DOHH2 (cell line): ENCODE measurements at regions not wholly inside any gene's neighbourhood (a gene's known extent, or its start where the extent isn't known, plus 50 kb on each side); places are given as distances from the start of the nearest gene placed in this dataset.

Source experiments
- H3F3A ChIP-seq: fragments of 200-600 bp; sonication (generic), shearing (Covaris generic); 2 replicates; pipeline ENCODE4 v1.6.0; 2016; ENCODE audit warnings: antibody characterized with exemption, mild to moderate bottlenecking; ENCODE audit not compliant: control insufficient read depth, insufficient read depth
- H3K27ac ChIP-seq: fragments of 200-600 bp; sonication (generic); 2 replicates; pipeline ENCODE4 v1.5.1; 2014; ENCODE audit warnings: low read depth, mild to moderate bottlenecking, low read length, moderate library complexity
- H3K27me3 ChIP-seq: fragments of 200-600 bp; sonication (generic); 2 replicates; pipeline ENCODE4 v1.6.1; 2014; ENCODE audit warnings: mild to moderate bottlenecking, low read length, mixed read lengths; ENCODE audit not compliant: control insufficient read depth
- H3K36me3 ChIP-seq: fragments of 200-600 bp; sonication (generic); 2 replicates; pipeline ENCODE4 v1.6.1; 2014; ENCODE audit warnings: mild to moderate bottlenecking, low read length, moderate library complexity, mixed read lengths; ENCODE audit not compliant: control insufficient read depth
- H3K4me1 ChIP-seq: fragments of 200-600 bp; sonication (generic); 2 replicates; pipeline ENCODE4 v1.6.1; 2014; ENCODE audit warnings: mild to moderate bottlenecking, low read length, mixed read lengths; ENCODE audit not compliant: control insufficient read depth
- H3K4me2 ChIP-seq: fragments of 200-600 bp; sonication (generic); 2 replicates; pipeline ENCODE4 v1.6.0; 2014; ENCODE audit warnings: mild to moderate bottlenecking, low read length, moderate library complexity
- H3K4me3 ChIP-seq: fragments of 200-600 bp; sonication (generic); 2 replicates; pipeline ENCODE4 v1.5.1; 2014; ENCODE audit warnings: mild to moderate bottlenecking, low read length, mixed read lengths
- H3K79me2 ChIP-seq: fragments of 200-600 bp; sonication (generic); 2 replicates; pipeline ENCODE4 v1.6.1; 2014; ENCODE audit warnings: mild to moderate bottlenecking, low read length, mixed read lengths; ENCODE audit not compliant: control insufficient read depth
- H3K9me2 ChIP-seq: fragments of 200-600 bp; sonication (generic); replicated peaks from 2 replicates; pipeline ENCODE4 v1.6.1; 2014; ENCODE audit warnings: mild to moderate bottlenecking, low read length, mixed read lengths; ENCODE audit not compliant: control insufficient read depth
- H3K9me3 ChIP-seq: fragments of 200-600 bp; sonication (generic); 2 replicates; pipeline ENCODE4 v1.6.1; 2014; ENCODE audit warnings: antibody characterized with exemption, low read length, mixed read lengths; ENCODE audit not compliant: control insufficient read depth, insufficient read depth
- H4K20me1 ChIP-seq: fragments of 200-600 bp; sonication (generic); 2 replicates; pipeline ENCODE4 v1.6.0; 2014; ENCODE audit warnings: low read depth, mild to moderate bottlenecking, antibody characterized with exemption, low read length, moderate library complexity; ENCODE audit not compliant: control insufficient read depth, insufficient read depth
- EZH2phosphoT487 ChIP-seq: fragments of 200-600 bp; sonication (generic); IDR thresholded peaks from 2 replicates; pipeline ENCODE4 v1.6.1; 2017; ENCODE audit warnings: borderline replicate concordance, mild to moderate bottlenecking, antibody characterized with exemption, low read length, moderate library complexity, mixed read lengths
- TF ChIP-seq, protein P1 (sequence below): fragments of 200-600 bp; sonication (generic); IDR thresholded peaks from one replicate; pipeline ENCODE4 v1.5.1; 2014; ENCODE audit warnings: antibody characterized with exemption, mild to moderate bottlenecking, low read depth, low read length; ENCODE audit not compliant: poor library complexity, severe bottlenecking

DNA sequence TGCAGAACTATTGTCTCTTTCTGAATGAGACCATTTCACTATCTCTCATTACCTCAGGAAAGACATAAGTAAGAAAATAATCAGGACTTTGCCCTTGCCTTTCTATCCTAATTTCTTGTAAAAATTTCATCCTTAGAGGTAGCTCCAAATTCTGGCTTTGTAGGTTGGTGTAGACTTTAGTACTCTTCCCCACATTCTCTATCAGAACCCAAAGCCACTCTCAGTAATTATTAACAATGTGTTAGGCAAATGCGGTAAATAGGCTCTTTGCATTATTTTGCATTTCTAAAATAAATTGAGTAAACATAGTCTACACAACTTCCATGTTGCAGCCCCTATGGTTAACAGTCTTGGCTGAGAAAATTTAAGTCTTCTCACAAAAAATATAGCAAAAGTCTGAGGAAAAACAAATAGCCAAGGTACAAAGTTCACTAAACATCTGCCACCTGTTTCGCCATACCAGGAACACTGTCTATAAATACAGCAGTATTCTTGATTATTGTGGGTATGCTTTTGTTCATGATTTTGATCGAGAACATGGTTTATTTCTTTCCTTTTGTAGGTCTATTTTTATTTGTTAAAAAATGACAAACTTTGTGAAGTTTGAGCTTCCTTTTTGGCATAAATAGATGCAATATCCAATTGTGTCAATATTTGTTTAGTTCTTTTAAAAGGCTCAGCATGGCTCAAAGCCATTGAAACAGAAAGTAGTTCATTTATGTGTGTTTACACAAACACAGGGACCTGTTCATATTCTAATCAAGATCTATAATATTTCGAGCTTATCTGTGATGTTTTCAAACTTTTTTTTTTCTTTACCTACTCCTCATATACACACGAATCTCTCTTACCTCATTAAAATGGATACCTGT is 1061.5 kb downstream of the CNTNAP5 start:
- TF ChIP-seq, protein P1, sequence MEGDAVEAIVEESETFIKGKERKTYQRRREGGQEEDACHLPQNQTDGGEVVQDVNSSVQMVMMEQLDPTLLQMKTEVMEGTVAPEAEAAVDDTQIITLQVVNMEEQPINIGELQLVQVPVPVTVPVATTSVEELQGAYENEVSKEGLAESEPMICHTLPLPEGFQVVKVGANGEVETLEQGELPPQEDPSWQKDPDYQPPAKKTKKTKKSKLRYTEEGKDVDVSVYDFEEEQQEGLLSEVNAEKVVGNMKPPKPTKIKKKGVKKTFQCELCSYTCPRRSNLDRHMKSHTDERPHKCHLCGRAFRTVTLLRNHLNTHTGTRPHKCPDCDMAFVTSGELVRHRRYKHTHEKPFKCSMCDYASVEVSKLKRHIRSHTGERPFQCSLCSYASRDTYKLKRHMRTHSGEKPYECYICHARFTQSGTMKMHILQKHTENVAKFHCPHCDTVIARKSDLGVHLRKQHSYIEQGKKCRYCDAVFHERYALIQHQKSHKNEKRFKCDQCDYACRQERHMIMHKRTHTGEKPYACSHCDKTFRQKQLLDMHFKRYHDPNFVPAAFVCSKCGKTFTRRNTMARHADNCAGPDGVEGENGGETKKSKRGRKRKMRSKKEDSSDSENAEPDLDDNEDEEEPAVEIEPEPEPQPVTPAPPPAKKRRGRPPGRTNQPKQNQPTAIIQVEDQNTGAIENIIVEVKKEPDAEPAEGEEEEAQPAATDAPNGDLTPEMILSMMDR = no peak
- TF ChIP-seq EZH2phosphoT487 = no peak
- H3K27me3 ChIP-seq = no peaks in the 10 kb centered on the region
- H3K4me1 ChIP-seq = no peaks in the 10 kb centered on the region
- no peak overlapping the region for H3K27ac ChIP-seq
- no peaks in the 10 kb centered on the region for H3F3A ChIP-seq
- H4K20me1 ChIP-seq = no peaks in the 10 kb centered on the region
- H3K9me3 ChIP-seq = no peaks in the 10 kb centered on the region
- H3K4me2 ChIP-seq = no peak overlapping the region
- H3K36me3 ChIP-seq = no peaks in the 10 kb centered on the region
- no peak overlapping the region for H3K4me3 ChIP-seq
- H3K9me2 ChIP-seq = no peaks in the 10 kb centered on the region
- H3K79me2 ChIP-seq = no peaks in the 10 kb centered on the region

DNA sequence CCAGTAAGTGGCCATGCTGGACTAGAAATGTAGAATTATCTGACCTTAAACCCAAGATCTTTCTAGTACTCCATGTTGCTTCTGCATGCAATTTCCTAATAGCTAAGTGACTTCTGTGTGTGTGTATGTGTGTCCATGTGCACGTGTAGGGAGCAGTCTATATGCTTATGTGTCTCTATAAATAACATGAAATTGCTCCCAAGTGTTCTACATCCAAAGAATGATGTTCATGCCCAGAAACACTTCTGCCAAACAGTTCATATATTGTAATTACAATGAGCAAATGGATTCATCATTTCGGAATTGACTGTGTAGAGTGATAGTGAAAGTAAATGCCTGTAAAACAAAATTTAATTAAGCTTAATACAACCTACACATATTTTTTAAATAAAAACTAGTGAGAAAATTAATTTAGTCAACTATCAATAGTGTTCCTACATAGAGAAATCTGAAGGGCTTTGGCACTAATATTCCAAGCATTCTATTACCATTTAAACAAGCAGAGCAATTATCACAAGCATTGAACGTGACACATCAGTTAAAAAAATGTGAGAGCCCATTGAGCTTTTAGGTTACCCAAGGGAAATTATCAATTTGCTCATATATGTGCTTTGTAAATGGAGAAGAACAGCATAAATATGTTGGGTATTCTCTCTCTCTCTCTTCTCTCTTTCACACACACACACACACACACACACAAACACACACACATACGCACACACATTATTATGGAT is 1067.4 kb downstream of the CNTNAP5 start:
- no peaks in the 10 kb centered on the region for H3K9me3 ChIP-seq
- H3K9me2 ChIP-seq = no peaks in the 10 kb centered on the region
- H3K4me2 ChIP-seq = no peak overlapping the region
- H3K27ac ChIP-seq = no peak overlapping the region
- H3K4me3 ChIP-seq = no peak overlapping the region
- H4K20me1 ChIP-seq = no peaks in the 10 kb centered on the region
- H3K36me3 ChIP-seq = no peaks in the 10 kb centered on the region
- TF ChIP-seq EZH2phosphoT487 = no peak
- TF ChIP-seq, protein P1 = no peak
- no peaks in the 10 kb centered on the region for H3F3A ChIP-seq
- H3K4me1 ChIP-seq = no peaks in the 10 kb centered on the region
- H3K79me2 ChIP-seq = no peaks in the 10 kb centered on the region
- no peaks in the 10 kb centered on the region for H3K27me3 ChIP-seq

DNA sequence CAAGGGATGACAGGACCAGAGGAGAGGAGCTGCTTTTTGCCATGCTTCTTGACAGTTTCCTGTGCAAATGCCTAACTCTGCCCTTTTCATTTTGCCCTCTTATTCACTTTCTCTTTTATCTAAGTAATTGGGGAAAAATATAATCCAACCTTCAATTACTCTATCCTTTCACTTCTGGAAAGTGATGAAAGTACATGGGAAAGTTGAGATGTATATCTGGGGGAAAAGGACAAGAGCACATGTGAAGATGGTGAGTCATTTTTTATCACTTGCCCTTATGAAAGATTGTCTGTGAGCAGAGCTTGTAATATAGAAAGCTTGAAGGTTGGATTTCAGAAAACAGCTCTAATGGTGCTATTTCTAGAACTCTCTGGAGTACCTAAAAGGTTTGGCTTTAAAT is 1070.7 kb downstream of the CNTNAP5 start:
- H3K27me3 ChIP-seq = no peaks in the 10 kb centered on the region
- TF ChIP-seq EZH2phosphoT487 = no peak
- TF ChIP-seq, protein P1 = no peak
- H3K9me3 ChIP-seq = no peaks in the 10 kb centered on the region
- H3K27ac ChIP-seq = no peak overlapping the region
- H3K4me3 ChIP-seq = no peak overlapping the region
- H3K4me1 ChIP-seq = no peaks in the 10 kb centered on the region
- no peaks in the 10 kb centered on the region for H3F3A ChIP-seq
- H3K4me2 ChIP-seq = no peak overlapping the region
- no peaks in the 10 kb centered on the region for H3K36me3 ChIP-seq
- H3K9me2 ChIP-seq = no peaks in the 10 kb centered on the region
- no peaks in the 10 kb centered on the region for H3K79me2 ChIP-seq
- no peaks in the 10 kb centered on the region for H4K20me1 ChIP-seq
